SK-N-SH treated with all-trans-retinoic acid at 6 μM for 48 hours (cell line): ENCODE measurements at regions not wholly inside any gene's neighbourhood (a gene's known extent, or its start where the extent isn't known, plus 50 kb on each side); places are given as distances from the start of the nearest gene placed in this dataset.

Experiments used
- ATAC-seq: fragments of 200-7000 bp; cut with Tn5 transposase; 3 replicates; pipeline ENCODE4 v1.9.1; 2020; ENCODE audit warnings: mild to moderate bottlenecking, moderate library complexity
- ARNTL ChIP-seq: fragments of 450-650 bp; formaldehyde crosslinking; IDR thresholded peaks from 2 replicates; pipeline ENCODE4 v1.5.0; 2020; ENCODE audit warnings: low read depth, mild to moderate bottlenecking, moderate library complexity, borderline replicate concordance
- BACH2 ChIP-seq: fragments of 250-450 bp; sonication (Bioruptor Pico); IDR thresholded peaks from 2 replicates; pipeline ENCODE4 v1.9.0; 2021; ENCODE audit warnings: mild to moderate bottlenecking, borderline replicate concordance
- CSDC2 ChIP-seq: fragments of 250-450 bp; sonication (Bioruptor Pico); IDR thresholded peaks from 2 replicates; pipeline ENCODE4 v1.5.0; 2020; ENCODE audit warnings: mild to moderate bottlenecking, moderate library complexity
- CSRNP3 ChIP-seq: fragments of 250-450 bp; sonication (Bioruptor Pico); IDR thresholded peaks from 2 replicates; pipeline ENCODE4 v1.5.1; 2021; ENCODE audit warnings: mild to moderate bottlenecking, moderate library complexity
- GLIS3 ChIP-seq: fragments of 250-450 bp; sonication (Bioruptor Pico); IDR thresholded peaks from 2 replicates; pipeline ENCODE4 v1.5.0; 2020; ENCODE audit warnings: mild to moderate bottlenecking, moderate library complexity
- ISL1 ChIP-seq: fragments of 250-450 bp; sonication (Bioruptor Pico); IDR thresholded peaks from 2 replicates; pipeline ENCODE4 v2.1.2; 2022; ENCODE audit warnings: mild to moderate bottlenecking, moderate library complexity
- OSR1 ChIP-seq: fragments of 250-450 bp; sonication (Bioruptor Pico); IDR thresholded peaks from 2 replicates; pipeline ENCODE4 v1.8.0; 2022; ENCODE audit warnings: moderate library complexity, mild to moderate bottlenecking, inconsistent platforms
- PATZ1 ChIP-seq: fragments of 250-450 bp; sonication (Bioruptor Pico); IDR thresholded peaks from 2 replicates; pipeline ENCODE4 v1.8.0; 2020; ENCODE audit warnings: mild to moderate bottlenecking, moderate library complexity, borderline replicate concordance
- POU6F1 ChIP-seq: fragments of 250-450 bp; sonication (Bioruptor Pico); IDR thresholded peaks from 2 replicates; pipeline ENCODE4 v1.8.0; 2021; ENCODE audit warnings: low read depth, mild to moderate bottlenecking, moderate library complexity, borderline replicate concordance
- RARB ChIP-seq: fragments of 250-450 bp; sonication (Bioruptor Pico); IDR thresholded peaks from 2 replicates; pipeline ENCODE4 v1.8.0; 2021; ENCODE audit warnings: mild to moderate bottlenecking, moderate library complexity
- SNAI2 ChIP-seq: fragments of 250-450 bp; sonication (Bioruptor Pico); IDR thresholded peaks from 2 replicates; pipeline ENCODE4 v1.5.0; 2020; ENCODE audit warnings: mild to moderate bottlenecking, moderate library complexity
- TCF4 ChIP-seq: fragments of 250-450 bp; sonication (Bioruptor Pico); IDR thresholded peaks from 2 replicates; pipeline ENCODE4 v1.8.0; 2021; ENCODE audit warnings: mild to moderate bottlenecking, moderate library complexity, borderline replicate concordance
- TOX ChIP-seq: fragments of 250-450 bp; sonication (Bioruptor Pico); IDR thresholded peaks from 2 replicates; pipeline ENCODE4 v1.8.0; 2021; ENCODE audit warnings: mild to moderate bottlenecking, moderate library complexity, borderline replicate concordance
- TSHZ2 ChIP-seq: fragments of 250-450 bp; sonication (Bioruptor Pico); IDR thresholded peaks from 2 replicates; pipeline ENCODE4 v1.5.0; 2020; ENCODE audit warnings: mild to moderate bottlenecking, moderate library complexity
- ZFP3 ChIP-seq: fragments of 250-450 bp; sonication (Bioruptor Pico); IDR thresholded peaks from 2 replicates; pipeline ENCODE4 v1.5.0; 2020; ENCODE audit warnings: mild to moderate bottlenecking, moderate library complexity
- ZFP30 ChIP-seq: fragments of 450-650 bp; formaldehyde crosslinking; IDR thresholded peaks from 2 replicates; pipeline ENCODE4 v1.5.0; 2022; ENCODE audit warnings: mild to moderate bottlenecking, moderate library complexity
- ZNF565 ChIP-seq: fragments of 450-650 bp; formaldehyde crosslinking; conservative IDR thresholded peaks from 2 replicates; pipeline ENCODE4 v1.5.0; 2020; ENCODE audit warnings: low read depth, mild to moderate bottlenecking, moderate library complexity
- ZNF70 ChIP-seq: fragments of 450-650 bp; formaldehyde crosslinking; IDR thresholded peaks from 2 replicates; pipeline ENCODE4 v1.5.0; 2020; ENCODE audit warnings: mild to moderate bottlenecking, moderate library complexity
- ZNF8 ChIP-seq: fragments of 450-650 bp; formaldehyde crosslinking; IDR thresholded peaks from 2 replicates; pipeline ENCODE4 v1.5.0; 2020; ENCODE audit warnings: mild to moderate bottlenecking, moderate library complexity

GRCh38 chr1:47533793-47534328, 96.0 kb downstream of the FOXD2 start:
- TF ChIP-seq PATZ1 (CRISPR knock-in tag): no peak
- ATAC-seq: peak; percentile 24

GRCh38 chr1:47534436-47534835, 96.6 kb downstream of the FOXD2 start:
- TF ChIP-seq ISL1 (CRISPR knock-in tag): no peak
- TF ChIP-seq PATZ1 (CRISPR knock-in tag): no peak
- TF ChIP-seq POU6F1: no peak
- TF ChIP-seq RARB (CRISPR knock-in tag): no peak
- TF ChIP-seq ZFP30 (CRISPR knock-in tag): no peak
- no peak for TF ChIP-seq ZNF8
- TF ChIP-seq TOX: no peak
- no peak for TF ChIP-seq ZNF70 (CRISPR knock-in tag)
- no peak for TF ChIP-seq OSR1 (CRISPR knock-in tag)
- TF ChIP-seq ZNF565 (CRISPR knock-in tag): no peak
- no peak for TF ChIP-seq CSRNP3
- no peak for TF ChIP-seq TCF4 (CRISPR knock-in tag)
- TF ChIP-seq TSHZ2: no peak
- no peak for TF ChIP-seq SNAI2 (CRISPR knock-in tag)
- no peak; the same call in 2 of the 3 replicates for ATAC-seq

GRCh38 chr1:47536646-47537118, 98.8 kb downstream of the FOXD2 start:
- TF ChIP-seq OSR1 (CRISPR knock-in tag): no peak
- TF ChIP-seq CSRNP3: no peak
- TF ChIP-seq ZNF70 (CRISPR knock-in tag): no peak
- no peak for TF ChIP-seq ZNF8
- no peak for TF ChIP-seq TOX
- no peak for TF ChIP-seq ARNTL (CRISPR knock-in tag)
- ATAC-seq: no peak

- no peak for ATAC-seq
- TF ChIP-seq TOX: no peak
- TF ChIP-seq TSHZ2: no peak
- no peak for TF ChIP-seq POU6F1
- no peak for TF ChIP-seq GLIS3
- no peak for TF ChIP-seq BACH2 (CRISPR knock-in tag)
- TF ChIP-seq ZNF70 (CRISPR knock-in tag): no peak
- no peak for TF ChIP-seq ZNF565 (CRISPR knock-in tag)
- TF ChIP-seq ZFP3 (CRISPR knock-in tag): no peak
- no peak for TF ChIP-seq CSDC2 (CRISPR knock-in tag)
- TF ChIP-seq ZNF8: no peak
- no peak for TF ChIP-seq ARNTL (CRISPR knock-in tag)
- TF ChIP-seq OSR1 (CRISPR knock-in tag): no peak
These were observed 99.4 kb downstream of the FOXD2 start for GRCh38 chr1:47537268-47537667.
